ENCODE measurements at regions not wholly inside any gene's neighbourhood (a gene's known extent, or its start where the extent isn't known, plus 50 kb on each side); places are given as distances from the start of the nearest gene placed in this dataset.

- TF ChIP-seq CTCF (IDR thresholded peaks at IDR 0.05; ENCODE audit: low read depth, low read length, poor library complexity, severe bottlenecking) (no peak), EZH2phosphoT487 (IDR thresholded peaks at IDR 0.05; ENCODE audit: borderline replicate concordance, low read length) (no peak)
Measured at GRCh38 chr2:150690261-150690660, 202.8 kb upstream of the RND3 start.

Measured in DOHH2 (cell line).